Suppressor macrophage treated with lipopolysaccharide for 1 hour (primary cell): ENCODE measurements at regions not wholly inside any gene's neighbourhood (a gene's known extent, or its start where the extent isn't known, plus 50 kb on each side); places are given as distances from the start of the nearest gene placed in this dataset.
"Not testable (repeated sequence)": the region's sequence is repeated elsewhere in the genome, so short reads cannot be mapped to it uniquely, and the experiment has no call there.

Experiments used
- DNase-seq, 3 donors: peaks; one replicate each; pipeline ENCODE4 v3.0.0-alpha.2; 2020 to 2022

GRCh38 chr7:156378806-156379205 lies 261.8 kb upstream of the RNF32 start:
- DNase-seq, result no peak

- no peak for DNase-seq
Observed at GRCh38 chr7:156376317-156376716, 264.3 kb upstream of the RNF32 start.

GRCh38 chr7:156374335-156374734 lies 266.2 kb upstream of the RNF32 start:
- DNase-seq, result no peak

GRCh38 chr7:156369929-156370328 lies 270.6 kb upstream of the RNF32 start:
- DNase-seq, result not testable (repeated sequence)

GRCh38 chr7:156368053-156368843 lies 272.3 kb upstream of the RNF32 start:
- DNase-seq, result no peak

GRCh38 chr7:156363751-156364150 lies 276.8 kb upstream of the RNF32 start:
- DNase-seq, result no peak

GRCh38 chr7:156360835-156361234 lies 279.7 kb upstream of the RNF32 start:
- no peak for DNase-seq

- no peak for DNase-seq
Observed at GRCh38 chr7:156356551-156356950, 284.0 kb upstream of the RNF32 start.

GRCh38 chr7:156353352-156353751 lies 287.2 kb upstream of the RNF32 start:
- no peak for DNase-seq

- DNase-seq, result not testable (repeated sequence)
Observed at GRCh38 chr7:156347703-156348248, 292.8 kb upstream of the RNF32 start.

- DNase-seq, result no peak
Observed at GRCh38 chr7:156347132-156347531, 293.4 kb upstream of the RNF32 start.

- DNase-seq, result no peak
Observed at GRCh38 chr7:156344595-156344994, 296.0 kb upstream of the RNF32 start.

- no peak for DNase-seq
Observed at GRCh38 chr7:156334636-156335035, 305.9 kb upstream of the RNF32 start.

- no peak for DNase-seq
Observed at GRCh38 chr7:156327916-156328315, 312.7 kb upstream of the RNF32 start.

GRCh38 chr7:156327474-156327873 lies 313.1 kb upstream of the RNF32 start:
- DNase-seq, result no peak

GRCh38 chr7:156324201-156324600 lies 316.4 kb upstream of the RNF32 start:
- no peak for DNase-seq

- not testable (repeated sequence) for DNase-seq
Observed at GRCh38 chr7:156321430-156321829, 319.1 kb upstream of the RNF32 start.

GRCh38 chr7:156318926-156319325 lies 321.6 kb upstream of the RNF32 start:
- DNase-seq, result no peak

- DNase-seq, result no peak
Observed at GRCh38 chr7:156318426-156318825, 322.1 kb upstream of the RNF32 start.

GRCh38 chr7:156309016-156309620 lies 331.5 kb upstream of the RNF32 start:
- DNase-seq, result no peak

- DNase-seq, result no peak
Observed at GRCh38 chr7:156307193-156307592, 333.4 kb upstream of the RNF32 start.

- no peak for DNase-seq
Observed at GRCh38 chr7:156305351-156305750, 335.2 kb upstream of the RNF32 start.

GRCh38 chr7:156282816-156283215 lies 357.8 kb upstream of the RNF32 start:
- no peak for DNase-seq

GRCh38 chr7:156279635-156280034 lies 360.9 kb upstream of the RNF32 start:
- no peak for DNase-seq
